Epithelial cell of esophagus (primary cell): ENCODE measurements at regions not wholly inside any gene's neighbourhood (a gene's known extent, or its start where the extent isn't known, plus 50 kb on each side); places are given as distances from the start of the nearest gene placed in this dataset.
"Not testable (repeated sequence)": the region's sequence is repeated elsewhere in the genome, so short reads cannot be mapped to it uniquely, and the experiment has no call there.

Source experiments
- DNase-seq: peaks from one replicate; pipeline ENCODE4 v3.0.0; 2010; ENCODE audit warnings: low read depth
- H3K4me3 ChIP-seq: 2 replicates; pipeline ENCODE4 v1.5.1; 2011; ENCODE audit warnings: mild to moderate bottlenecking, low read length, control low read depth
- CTCF ChIP-seq: IDR thresholded peaks from 2 replicates; pipeline ENCODE4 v1.5.1; 2011; ENCODE audit warnings: low read depth, mild to moderate bottlenecking, low read length, control low read depth, inconsistent platforms; ENCODE audit not compliant: insufficient read depth; ENCODE audit errors: missing control alignments

GRCh38 chr10:85400981-85401695 lies 965.5 kb downstream of the GRID1 start:
- TF ChIP-seq CTCF: no peak
- DNase-seq: peak; percentile 62
- H3K4me3 ChIP-seq: no peak overlapping the region

- DNase-seq: peak; percentile 15
- no peak for TF ChIP-seq CTCF
- no peak overlapping the region for H3K4me3 ChIP-seq
Observed at GRCh38 chr10:85402541-85402940, 964.1 kb downstream of the GRID1 start.

- TF ChIP-seq CTCF: no peak
- DNase-seq: no peak
- no peak overlapping the region for H3K4me3 ChIP-seq
Observed at GRCh38 chr10:85407088-85407487, 959.5 kb downstream of the GRID1 start.

- H3K4me3 ChIP-seq: no peak overlapping the region
- no peak for DNase-seq
- TF ChIP-seq CTCF: no peak
Observed at GRCh38 chr10:85408388-85408787, 958.2 kb downstream of the GRID1 start.

- H3K4me3 ChIP-seq, DNase-seq: not testable (repeated sequence)
Observed at GRCh38 chr10:85410586-85410985, 956.0 kb downstream of the GRID1 start.

GRCh38 chr10:85413570-85413969 lies 953.0 kb downstream of the GRID1 start:
- no peak for DNase-seq
- no peak for TF ChIP-seq CTCF
- H3K4me3 ChIP-seq: no peak overlapping the region

- no peak overlapping the region for H3K4me3 ChIP-seq
- TF ChIP-seq CTCF: no peak
- DNase-seq: no peak
Observed at GRCh38 chr10:85420501-85421191, 945.9 kb downstream of the GRID1 start.
